Left ventricle myocardium inferior (tissue), 1 donor: ENCODE measurements at regions not wholly inside any gene's neighbourhood (a gene's known extent, or its start where the extent isn't known, plus 50 kb on each side); places are given as distances from the start of the nearest gene placed in this dataset.

Experiments
- DNase-seq: peaks from one replicate; pipeline ENCODE4 v3.0.0-alpha.2; 2020
- H3K27ac ChIP-seq: fragments of 200-600 bp; replicated peaks from 2 replicates; pipeline ENCODE4 v1.8.0; 2021
- H3K27me3 ChIP-seq: fragments of 200-600 bp; 2 replicates; pipeline ENCODE4 v1.8.0; 2021; ENCODE audit warnings: low read depth
- H3K36me3 ChIP-seq: fragments of 200-600 bp; 2 replicates; pipeline ENCODE4 v1.8.0; 2021
- H3K4me1 ChIP-seq: fragments of 200-600 bp; 2 replicates; pipeline ENCODE4 v1.8.0; 2021
- H3K4me3 ChIP-seq: fragments of 200-600 bp; 2 replicates; pipeline ENCODE4 v1.8.0; 2021; ENCODE audit warnings: mild to moderate bottlenecking, moderate library complexity
- H3K9me3 ChIP-seq: fragments of 200-600 bp; replicated peaks from 2 replicates; pipeline ENCODE4 v1.8.0; 2021
- CTCF ChIP-seq: fragments of 200-600 bp; IDR thresholded peaks from 2 replicates; pipeline ENCODE4 v1.8.0; 2021; ENCODE audit warnings: antibody characterized with exemption, mild to moderate bottlenecking, borderline replicate concordance
- intact Hi-C: fragments of 100-400 bp; cut with micrococcal nuclease; formaldehyde crosslinking; loops from one replicate; pipeline ENCODE4 v1.11.0; 2022
- donor health status: DM: no; HTN: yes; CAD: no; lungs with severe emphysema.

GRCh38 chr2:7835693-7836680 is 845.9 kb upstream of the ID2 start:
- Histone ChIP-seq H3K27ac (no peak overlapping the region), H3K4me1 (peaks cover 5% of the 10 kb centered on the region), H3K9me3 (peaks cover 5% of the 10 kb centered on the region), H3K27me3 (no peaks in the 10 kb centered on the region), H3K4me3 (no peak overlapping the region), H3K36me3 (no peaks in the 10 kb centered on the region)
- DNase-seq: no peak
- no peak for TF ChIP-seq CTCF
- intact Hi-C loops: no loop called here

GRCh38 chr2:7837237-7837760 is 844.6 kb upstream of the ID2 start:
- H3K27me3 ChIP-seq: no peaks in the 10 kb centered on the region
- no peak overlapping the region for H3K4me3 ChIP-seq
- H3K4me1 ChIP-seq: peaks cover 5% of the 10 kb centered on the region
- H3K9me3 ChIP-seq: peaks cover 5% of the 10 kb centered on the region
- DNase-seq: no peak
- intact Hi-C loops: no loop called here
- H3K27ac ChIP-seq: no peak overlapping the region
- TF ChIP-seq CTCF: no peak
- H3K36me3 ChIP-seq: no peaks in the 10 kb centered on the region

GRCh38 chr2:7838669-7839068 is 843.2 kb upstream of the ID2 start:
- no peak for TF ChIP-seq CTCF
- peaks cover 9% of the 10 kb centered on the region for H3K27me3 ChIP-seq
- DNase-seq: no peak
- H3K4me3 ChIP-seq: no peak overlapping the region
- intact Hi-C loops: no loop called here
- no peak overlapping the region for H3K27ac ChIP-seq
- H3K36me3 ChIP-seq: no peaks in the 10 kb centered on the region
- H3K9me3 ChIP-seq: peaks cover 5% of the 10 kb centered on the region
- peaks cover 5% of the 10 kb centered on the region for H3K4me1 ChIP-seq

- DNase-seq: no peak
- Histone ChIP-seq H3K27me3 (peaks cover 16% of the 10 kb centered on the region), H3K36me3 (no peaks in the 10 kb centered on the region), H3K4me3 (no peak overlapping the region), H3K9me3 (peaks cover 5% of the 10 kb centered on the region), H3K4me1 (peaks cover 3% of the 10 kb centered on the region), H3K27ac (no peak overlapping the region)
- intact Hi-C loops: no loop called here
- TF ChIP-seq CTCF: no peak
Measured at GRCh38 chr2:7840651-7841380, 841.0 kb upstream of the ID2 start.

GRCh38 chr2:7841751-7842150 is 840.1 kb upstream of the ID2 start:
- H3K36me3 ChIP-seq: no peaks in the 10 kb centered on the region
- no peaks in the 10 kb centered on the region for H3K4me1 ChIP-seq
- H3K27me3 ChIP-seq: peaks cover 16% of the 10 kb centered on the region
- intact Hi-C loops: no loop called here
- DNase-seq: no peak
- TF ChIP-seq CTCF: no peak
- H3K9me3 ChIP-seq: peaks cover 5% of the 10 kb centered on the region
- H3K4me3 ChIP-seq: no peak overlapping the region
- no peak overlapping the region for H3K27ac ChIP-seq
